Thyroid gland (tissue), 4 donors: ENCODE measurements at regions not wholly inside any gene's neighbourhood (a gene's known extent, or its start where the extent isn't known, plus 50 kb on each side); places are given as distances from the start of the nearest gene placed in this dataset.

Experiments used
- CTCF ChIP-seq, 6 experiments: fragments of 200-600 bp in 3 of 6; fragments of 450-650 bp in 3 of 6; sonication (generic) in 3 of 6; IDR thresholded peaks; one replicate each; pipeline ENCODE4 v1.5.1; 2016 to 2019; ENCODE audit warnings: antibody characterized with exemption in 6 of 6, mild to moderate bottlenecking in 2 of 6, inconsistent platforms in 1 of 6, moderate library complexity in 1 of 6
- POLR2A ChIP-seq, 2 donors: fragments of 450-650 bp; IDR thresholded peaks; one replicate each; pipeline ENCODE4 v1.6.1; 2017; ENCODE audit warnings: antibody characterized with exemption in 2 of 2, mild to moderate bottlenecking in 2 of 2, moderate library complexity in 1 of 2

GRCh38 chr11:10969387-10969786, 111.5 kb upstream of the ZBED5 start:
- no peak for TF ChIP-seq CTCF (IDR thresholded peaks at IDR 0.05)
- TF ChIP-seq POLR2A (IDR thresholded peaks at IDR 0.05), result no peak
